Embryonic facial prominence (tissue), 1 donor: ENCODE measurements at regions not wholly inside any gene's neighbourhood (a gene's known extent, or its start where the extent isn't known, plus 50 kb on each side); places are given as distances from the start of the nearest gene placed in this dataset.
A peak's percentile ranks its signal among the peaks of the same experiment; 100 is the strongest.
"Not testable (repeated sequence)": the region's sequence is repeated elsewhere in the genome, so short reads cannot be mapped to it uniquely, and the experiment has no call there.

Experiments used
- DNase-seq: peaks from one replicate; pipeline ENCODE4 v3.0.0-alpha.2; 2016; ENCODE audit errors: extremely low spot score

DNA sequence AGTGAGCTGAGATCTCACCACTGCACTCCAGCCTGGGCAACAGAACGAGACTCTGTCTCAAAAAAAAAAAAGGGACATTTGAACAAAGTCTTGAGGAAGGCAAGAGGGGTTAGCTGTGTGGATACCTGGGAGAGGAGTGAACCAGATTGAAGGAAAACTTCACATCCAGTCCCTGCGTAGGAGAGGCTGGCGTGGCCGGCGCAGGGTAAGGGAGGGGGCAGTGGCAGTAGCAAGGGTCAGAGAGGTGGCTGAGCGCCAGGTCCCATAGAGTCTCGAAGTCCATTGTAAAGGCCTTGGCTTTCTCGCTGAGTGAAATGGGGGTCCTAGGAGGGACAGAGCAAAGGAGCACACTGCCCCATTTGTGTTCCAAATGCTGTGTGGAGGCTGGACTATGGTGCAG lies 171.8 kb upstream of the WSCD1 start:
- DNase-seq, result no peak

DNA sequence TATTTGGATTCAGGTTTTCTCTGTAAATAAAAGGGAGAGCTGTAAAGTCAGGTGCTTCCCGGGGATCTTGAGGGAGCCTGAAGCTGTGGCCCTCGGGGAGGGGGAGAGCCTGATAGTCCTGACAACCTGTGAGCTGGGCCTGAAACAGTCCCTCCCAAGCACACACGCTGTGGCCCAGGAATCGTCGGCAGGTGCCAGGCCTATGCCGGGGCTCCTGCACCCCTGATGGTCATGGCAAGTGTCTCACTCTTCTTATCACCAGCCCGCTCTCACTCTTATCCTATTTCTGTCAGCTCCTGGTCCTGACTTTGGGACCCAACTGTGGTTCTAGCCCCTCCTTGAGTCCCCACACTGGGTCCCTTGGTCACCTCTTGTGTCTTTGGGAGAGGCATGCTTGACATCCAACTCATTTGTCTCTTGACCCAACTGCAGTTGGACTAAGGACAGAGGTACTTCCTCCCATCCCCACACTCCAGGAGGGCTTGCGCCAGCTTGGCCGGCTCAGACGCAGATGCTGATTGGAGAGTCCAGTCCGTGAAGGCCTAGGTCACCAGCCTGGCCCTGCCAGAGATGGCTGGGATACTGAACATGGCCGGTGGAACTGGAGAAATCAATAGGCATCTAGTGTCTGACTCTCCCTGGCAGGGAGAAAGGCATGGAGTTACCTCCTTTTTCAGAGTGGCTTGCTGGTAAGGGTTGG lies 170.5 kb upstream of the WSCD1 start:
- DNase-seq, result no peak

DNA sequence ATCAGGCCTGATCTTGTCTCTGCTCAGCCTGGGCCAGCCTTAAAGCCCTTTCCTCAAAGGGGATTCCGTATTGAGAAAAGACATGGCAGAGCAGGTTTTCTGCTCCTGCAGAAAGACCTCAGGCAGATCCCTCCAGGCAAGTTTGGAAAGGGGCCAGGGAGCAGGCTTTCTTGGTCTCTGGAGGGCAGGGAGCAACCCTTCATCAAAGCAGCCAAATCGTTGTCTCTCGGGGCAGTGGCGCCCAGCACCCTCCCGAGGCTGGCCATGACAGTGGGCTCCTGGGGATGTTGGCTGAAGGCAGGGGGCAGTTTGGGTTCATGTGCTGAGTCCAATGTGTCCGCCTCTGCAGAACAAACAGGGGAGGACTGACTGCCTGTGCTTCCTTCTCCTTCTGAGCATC lies 168.4 kb upstream of the WSCD1 start:
- DNase-seq, result no peak

DNA sequence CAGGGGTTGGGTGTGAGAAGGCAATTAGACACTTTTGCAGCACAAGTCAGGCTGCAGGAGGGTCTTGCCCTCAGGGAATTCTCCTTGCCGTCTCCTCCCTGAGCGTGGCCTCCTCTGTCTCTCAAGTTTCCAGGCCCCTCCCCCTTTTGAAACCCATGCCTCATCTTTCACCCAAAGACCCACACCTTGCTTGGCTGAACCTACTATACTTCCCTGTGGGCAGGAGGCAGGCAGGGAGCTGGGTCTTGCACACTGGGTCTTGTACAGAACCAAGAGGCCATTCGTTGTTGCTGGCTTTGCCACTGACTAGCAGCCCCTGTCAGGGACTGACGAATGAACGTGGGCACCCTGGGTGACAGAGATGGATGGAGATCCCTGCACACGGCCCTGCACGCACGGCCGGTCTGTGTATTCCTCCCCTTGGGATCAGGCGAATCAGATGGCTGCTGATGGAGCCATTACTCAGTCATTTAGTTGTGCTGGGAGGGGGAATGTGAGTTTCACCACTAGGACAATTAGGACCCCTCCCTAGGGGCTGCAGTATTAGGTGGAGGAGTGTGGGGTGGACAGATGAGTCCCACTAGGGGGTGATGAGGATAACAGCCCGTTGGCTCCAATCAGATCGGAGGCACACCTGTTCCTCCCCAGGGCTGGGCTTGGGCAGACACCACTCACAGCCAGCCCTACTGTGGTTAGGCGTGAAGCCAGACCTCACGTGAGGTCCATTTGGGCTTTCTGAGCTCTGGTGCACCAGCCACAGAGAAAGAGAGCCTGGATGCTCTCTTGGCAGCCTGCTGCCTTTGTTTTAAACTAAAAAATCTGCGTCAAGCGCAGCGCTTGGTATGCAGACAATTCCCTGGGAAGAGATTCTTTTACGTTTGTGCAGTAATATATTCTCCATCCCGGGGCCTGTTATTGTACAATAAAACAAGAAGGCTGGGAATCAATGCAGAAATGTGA lies 167.7 kb upstream of the WSCD1 start:
- DNase-seq, result peak; percentile 50

DNA sequence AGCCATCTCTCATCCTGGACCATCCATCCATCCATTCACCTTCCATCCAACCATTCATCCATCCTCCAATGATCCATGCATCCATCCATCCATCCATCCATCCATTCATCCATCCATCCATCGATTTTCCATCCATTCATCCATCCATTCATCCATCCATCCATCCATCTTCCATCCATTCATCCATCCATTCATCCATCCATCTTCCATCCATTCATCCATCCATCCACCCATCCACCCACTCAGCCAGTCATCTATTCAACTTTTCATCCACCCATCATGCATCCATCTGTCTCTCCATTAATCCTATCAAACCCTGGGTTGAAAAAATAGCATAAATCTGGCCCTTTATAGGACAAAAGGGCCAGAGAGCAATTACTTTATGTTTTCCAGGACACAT lies 158.3 kb upstream of the WSCD1 start:
- DNase-seq, result no peak

DNA sequence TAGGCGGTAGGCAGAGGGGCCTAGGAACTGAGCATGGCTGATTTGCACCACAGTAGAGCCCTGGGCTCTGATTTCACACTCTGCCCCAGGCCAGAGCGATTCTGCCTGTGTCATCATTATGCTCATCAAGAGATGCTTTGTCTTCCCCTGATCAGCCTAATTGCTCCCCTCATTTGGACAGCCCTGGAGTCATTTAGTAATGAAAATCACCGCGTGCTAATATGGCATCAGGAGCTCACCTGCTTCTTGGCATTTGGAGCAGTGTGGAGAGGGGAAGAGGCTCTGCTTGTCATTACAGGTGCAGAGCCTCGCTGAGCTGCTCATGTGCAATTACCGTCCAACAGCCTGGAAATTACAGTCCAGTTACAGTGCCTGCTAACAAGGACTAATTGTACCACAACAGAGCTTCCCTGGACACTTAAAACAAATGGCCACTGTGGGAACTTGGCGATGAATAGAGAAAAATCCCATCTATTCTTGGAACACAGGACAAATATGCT lies 157.1 kb upstream of the WSCD1 start:
- DNase-seq, result no peak

DNA sequence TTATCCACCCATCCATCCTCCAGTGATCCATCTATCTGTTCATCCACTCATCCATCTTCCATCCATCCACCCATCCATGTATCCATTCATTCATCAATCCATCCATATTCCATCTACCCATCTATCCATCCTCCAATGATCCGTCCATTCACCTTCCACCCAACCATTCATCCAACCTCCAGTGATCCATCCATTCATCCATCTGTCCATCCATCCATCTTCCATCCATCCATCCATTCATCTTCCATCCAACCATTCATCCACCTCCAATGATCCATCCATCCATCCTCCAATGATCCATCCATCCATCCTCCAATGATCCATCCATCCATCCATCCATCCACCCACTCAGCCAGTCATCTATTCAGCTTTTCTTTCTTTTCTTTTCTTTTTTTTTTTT lies 156.5 kb upstream of the WSCD1 start:
- DNase-seq, result no peak

DNA sequence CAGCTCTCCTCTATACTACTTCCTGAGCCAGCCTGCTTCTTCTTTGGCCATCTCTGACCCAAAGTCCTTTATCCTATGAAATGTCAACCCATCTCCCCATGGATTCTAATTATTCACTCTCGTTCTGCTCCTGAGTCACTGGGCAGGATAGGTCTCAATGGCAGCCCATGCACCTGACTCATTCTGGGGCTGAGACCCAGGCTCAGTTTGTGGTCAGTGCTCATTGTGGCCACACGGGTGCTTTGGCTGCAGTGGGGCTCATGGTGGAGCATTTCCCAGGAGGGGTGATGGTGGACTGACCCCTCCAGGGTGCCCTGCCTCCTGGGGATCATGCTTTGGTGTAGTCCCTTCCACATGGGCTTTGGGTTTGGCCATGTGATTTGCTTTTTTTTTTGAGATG lies 154.8 kb upstream of the WSCD1 start:
- no peak for DNase-seq

DNA sequence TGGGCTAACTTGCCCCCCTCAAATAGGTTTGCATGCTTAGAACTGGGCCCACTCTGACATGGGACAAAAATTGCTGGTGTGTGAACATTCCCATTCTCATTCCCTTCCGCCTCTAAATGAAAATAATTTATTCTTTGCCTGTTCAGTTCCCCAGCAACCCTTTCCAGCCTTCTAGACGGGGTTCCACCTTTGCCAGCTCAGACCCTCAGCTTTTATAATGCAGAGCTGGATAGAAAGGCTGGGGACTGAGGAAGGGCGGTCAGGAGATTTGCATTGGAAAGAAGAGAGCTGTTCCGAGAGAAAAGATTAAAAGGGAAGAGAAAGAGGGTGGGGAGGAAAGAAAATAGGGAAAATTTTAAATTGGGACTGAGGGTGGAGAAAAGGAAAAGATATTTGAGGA lies 151.1 kb upstream of the WSCD1 start:
- DNase-seq, result no peak

DNA sequence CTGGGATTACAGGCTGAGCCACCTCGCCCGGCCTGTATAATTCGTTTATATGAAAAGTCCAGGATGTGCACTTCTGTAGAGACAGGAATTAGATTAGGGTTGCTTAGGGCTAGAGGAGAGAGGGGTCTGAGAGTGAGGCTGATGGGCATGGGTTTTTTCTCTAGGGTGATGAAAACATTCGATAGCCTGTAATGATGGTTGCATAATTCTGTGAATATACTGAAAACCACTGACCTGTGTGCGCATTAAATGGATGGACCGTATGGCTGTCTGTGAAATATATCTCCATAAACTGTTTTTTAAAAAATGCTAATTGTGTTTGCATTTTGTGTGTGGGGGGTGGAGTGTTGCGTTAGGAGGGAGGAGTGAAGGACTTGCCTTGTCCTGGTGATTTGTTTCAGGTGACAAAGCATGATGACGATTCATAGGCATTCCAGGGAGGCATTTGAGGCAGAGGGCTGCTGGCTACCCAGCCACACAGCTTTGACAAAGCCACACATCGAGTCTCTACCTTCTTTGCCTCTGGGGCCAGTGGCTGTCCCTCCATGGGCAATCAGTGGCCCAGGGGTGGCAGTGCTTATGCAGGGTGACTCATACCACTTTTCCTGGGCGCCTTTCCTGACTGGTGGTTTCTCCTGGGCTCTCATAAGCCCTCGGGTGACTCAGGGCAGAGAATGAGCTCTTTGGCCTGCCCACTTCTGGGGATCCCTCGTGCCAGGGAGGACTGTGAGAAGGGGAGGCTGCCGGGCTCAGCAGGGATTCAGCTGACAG lies 148.5 kb upstream of the WSCD1 start:
- DNase-seq, result no peak

DNA sequence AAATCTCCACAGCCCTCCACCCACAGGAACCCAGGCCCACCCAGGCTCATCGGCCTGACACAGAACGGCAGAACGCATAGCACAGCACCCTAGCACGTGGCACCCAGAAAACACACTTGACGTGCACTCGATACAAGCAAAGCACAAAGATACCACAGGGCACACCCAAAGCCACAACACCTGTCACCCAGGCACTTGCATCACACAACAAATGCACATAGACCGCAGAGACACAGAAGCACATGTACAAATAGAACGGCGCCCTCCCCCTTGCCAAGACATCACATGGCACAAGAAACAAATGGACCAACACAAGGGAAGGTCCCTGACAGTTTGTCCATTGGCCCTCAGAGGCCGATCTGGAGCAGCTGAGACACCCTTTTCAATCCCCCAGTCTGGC lies 147.7 kb upstream of the WSCD1 start:
- no peak for DNase-seq

DNA sequence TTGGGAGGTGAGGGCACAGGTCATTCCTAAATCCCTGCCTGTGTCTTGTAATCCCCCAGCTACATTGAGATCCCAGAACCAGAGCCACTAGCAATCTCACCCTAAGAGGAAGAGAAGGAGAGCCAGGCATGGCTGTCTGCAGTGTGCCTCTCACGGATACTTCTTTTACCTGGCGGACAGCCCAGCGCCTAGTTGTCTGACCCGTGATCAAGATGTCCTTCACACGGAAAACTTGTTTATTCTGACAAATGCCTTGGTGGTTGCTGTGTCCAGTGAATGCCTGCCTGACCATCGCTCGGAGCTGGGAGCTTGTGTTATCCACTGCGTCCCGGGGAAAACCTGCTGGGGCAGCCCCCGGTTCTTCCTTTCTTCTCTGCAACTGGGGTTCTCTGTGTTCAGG lies 140.5 kb upstream of the WSCD1 start:
- no peak for DNase-seq

DNA sequence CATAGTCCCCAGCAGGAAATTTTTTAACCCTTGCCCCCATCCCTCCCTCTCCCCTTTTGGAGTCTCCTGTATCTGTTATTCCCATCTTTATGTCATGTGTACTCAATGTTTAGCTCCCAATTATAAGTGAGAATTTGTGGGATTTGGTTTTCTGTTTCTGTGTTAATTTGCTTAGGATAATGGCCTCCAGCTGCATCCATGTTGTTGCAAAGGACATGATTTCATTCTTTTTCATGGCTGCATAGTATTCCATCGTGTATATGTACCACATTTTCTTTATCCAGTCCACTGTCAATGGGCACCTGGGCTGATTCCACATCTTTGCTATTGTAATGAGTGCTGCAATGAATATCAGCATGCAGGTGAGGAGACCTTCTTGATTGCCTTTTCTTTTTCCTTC lies 139.6 kb upstream of the WSCD1 start:
- DNase-seq, result not testable (repeated sequence)

DNA sequence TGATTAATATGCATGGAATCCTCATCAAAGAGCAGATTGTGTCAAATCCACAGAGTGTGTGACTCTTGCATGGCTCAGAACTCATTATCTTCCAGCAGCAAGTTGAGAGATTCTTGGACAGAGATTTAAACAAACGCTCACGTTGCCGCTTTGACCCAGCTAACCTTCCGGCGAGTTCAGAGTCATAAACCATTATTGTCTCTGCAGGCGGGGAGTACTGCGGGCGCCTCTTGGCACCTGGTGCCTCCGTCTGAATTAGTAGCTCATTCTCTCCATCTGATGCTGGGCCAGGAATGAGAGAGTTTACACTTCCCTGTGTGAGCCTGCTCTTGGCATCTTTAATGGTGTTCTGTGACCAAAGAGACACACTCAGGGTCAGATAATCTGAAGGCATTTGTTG lies 138.6 kb upstream of the WSCD1 start:
- no peak for DNase-seq

DNA sequence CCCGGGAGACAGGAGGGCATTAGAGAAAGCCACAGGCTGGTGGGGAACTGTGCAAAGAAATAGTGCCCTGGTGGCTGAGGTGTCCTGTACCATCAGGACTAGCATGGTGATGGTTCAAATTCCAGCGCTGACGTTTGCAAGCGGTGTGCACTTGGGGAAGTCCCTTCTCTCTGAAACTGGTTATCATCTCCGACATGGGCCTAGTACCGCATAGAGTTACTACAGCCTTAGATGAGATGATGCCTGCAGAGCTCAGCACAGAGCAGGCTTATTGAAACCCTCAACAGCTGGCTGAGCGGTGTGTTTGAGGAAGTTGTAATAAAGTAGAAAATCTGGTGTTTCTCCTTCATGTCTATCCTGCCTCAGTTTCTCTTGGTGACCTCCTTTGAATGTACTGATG lies 136.7 kb upstream of the WSCD1 start:
- DNase-seq, result no peak

DNA sequence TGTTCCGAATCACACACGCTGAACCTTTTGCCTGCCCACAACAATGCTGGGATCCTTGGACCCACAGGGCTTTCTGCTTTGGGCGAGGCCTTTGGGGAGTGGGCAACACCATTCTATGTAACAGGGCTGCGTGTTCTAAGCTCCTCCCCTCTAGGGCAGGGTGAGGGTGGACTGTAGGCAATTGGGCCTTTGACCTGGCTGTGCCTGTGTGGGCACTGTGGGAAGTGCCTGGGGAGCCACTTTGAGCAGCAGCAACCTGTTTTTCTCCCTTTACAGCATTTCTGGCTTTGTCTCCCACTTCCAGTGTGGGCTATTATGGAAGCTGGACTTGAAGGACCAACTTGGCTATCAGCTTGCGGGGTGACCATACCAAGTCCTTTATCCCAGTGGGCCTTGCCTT lies 128.9 kb upstream of the WSCD1 start:
- no peak for DNase-seq

DNA sequence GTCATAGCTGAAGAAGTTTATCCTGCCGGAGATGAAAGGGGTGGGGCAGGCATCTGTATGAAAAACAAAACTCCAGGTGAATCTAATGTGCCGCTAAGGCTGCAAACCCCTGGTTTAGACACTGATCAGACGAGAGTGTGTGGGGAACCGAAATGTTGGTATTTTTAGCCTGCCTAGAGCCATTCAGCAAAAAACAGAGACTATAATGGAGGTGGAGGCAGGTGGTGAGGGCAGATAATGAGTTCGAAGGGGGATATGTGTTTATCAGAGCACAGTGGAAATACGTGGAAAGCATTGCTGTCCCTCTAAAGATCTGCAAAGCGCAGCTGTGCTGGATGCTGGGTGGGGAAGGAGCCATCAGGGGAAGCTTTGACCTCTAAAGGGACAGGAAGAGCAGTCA lies 127.5 kb upstream of the WSCD1 start:
- no peak for DNase-seq

DNA sequence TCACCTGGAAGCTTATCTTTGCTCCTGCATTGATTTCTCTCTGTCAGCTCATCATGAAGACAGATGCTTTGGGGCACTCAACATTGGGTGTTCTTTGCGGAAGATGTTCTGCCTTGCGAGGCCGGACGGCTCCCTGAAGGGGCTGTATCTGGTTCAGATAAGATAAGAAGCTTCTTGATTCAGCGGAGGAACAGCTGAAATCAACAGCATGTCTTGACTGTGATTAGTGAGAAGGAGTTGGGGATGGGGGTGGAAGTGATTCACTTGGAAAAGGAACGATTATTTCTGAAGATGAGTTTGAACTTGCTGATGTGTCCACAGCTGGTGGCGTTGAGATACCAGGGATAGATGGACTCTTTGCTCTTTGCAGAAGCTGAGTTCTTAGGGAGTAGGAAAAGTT lies 126.9 kb upstream of the WSCD1 start:
- DNase-seq, result no peak

DNA sequence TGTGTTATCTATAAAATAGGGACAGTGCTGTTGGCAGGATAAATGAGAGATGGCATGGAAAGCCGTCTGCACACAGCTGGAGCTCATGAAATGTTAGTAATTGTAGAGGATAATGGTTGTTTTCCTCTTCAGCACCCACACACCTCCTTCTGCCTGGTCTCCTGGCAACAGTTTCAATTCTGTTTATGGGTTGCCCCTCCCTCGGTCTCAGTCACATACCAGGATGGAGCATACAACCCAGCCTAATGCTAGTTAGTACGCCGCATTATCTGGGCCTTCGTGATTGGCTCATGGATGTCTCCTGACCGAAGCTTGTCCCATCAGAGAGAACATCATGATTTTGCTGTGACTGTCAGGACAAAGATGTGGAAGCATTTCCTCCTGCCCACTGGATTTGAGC lies 126.2 kb upstream of the WSCD1 start:
- DNase-seq, result no peak

DNA sequence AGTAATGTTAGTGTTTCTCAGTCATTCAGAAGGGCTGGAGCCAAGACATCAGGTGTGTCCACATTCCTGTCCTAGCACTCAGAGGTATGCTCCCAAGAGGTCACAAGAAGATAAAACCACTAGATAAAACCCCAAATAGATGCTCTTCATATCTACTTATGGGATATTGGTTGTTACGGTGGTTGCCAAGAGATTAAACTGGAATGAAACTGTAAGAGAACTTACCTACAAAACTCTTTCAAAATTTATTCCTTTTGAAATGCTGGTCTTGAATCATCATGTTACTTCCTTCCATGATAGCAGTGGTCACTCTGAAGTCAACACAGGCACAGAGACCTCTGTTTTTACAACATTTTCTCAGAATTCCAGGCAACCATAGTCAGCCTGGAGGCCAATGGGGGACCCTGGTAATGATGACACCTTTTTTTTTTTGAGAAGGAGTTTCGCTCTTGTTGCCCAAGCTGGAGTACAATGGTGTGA lies 122.4 kb upstream of the WSCD1 start:
- DNase-seq, result no peak

DNA sequence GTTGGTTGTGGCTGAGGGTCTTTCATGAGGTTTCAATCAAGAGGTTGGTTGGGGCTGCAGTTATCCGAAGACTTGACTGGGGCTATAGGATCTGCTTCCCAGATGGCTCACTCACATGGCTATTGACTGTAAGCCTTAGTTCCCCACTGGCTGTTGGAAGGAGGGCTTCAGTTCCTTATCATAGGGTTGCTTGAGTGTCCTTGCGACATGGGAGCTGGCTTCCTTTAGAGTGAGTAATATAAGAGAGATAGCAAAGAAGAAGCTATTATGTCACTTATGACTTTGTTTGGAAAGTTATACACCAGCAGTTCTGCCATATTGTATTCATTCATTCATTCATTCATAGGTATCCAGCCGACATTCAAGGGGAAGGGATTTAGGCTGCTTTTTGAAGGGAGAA lies 121.4 kb upstream of the WSCD1 start:
- DNase-seq, result no peak

DNA sequence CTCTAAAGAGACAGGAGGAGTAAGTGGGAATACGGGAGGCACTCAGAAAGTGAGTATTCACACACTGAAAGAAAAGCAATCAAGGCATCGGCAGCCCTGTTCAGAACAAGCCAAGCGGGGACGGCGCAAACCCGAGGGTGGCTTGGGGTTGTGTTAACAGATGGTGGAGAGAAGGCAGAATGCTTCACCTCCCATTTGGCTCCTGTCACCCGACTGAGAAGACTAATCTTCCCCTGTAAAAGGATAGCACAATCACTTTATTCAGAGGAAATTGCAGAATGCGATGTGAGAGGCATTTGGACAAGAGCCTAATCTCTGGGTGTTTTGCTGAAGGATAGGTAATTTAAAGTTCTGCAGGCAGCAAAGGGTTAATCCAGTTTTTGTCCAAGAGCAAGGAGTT lies 119.3 kb upstream of the WSCD1 start:
- DNase-seq, result no peak
